ENCODE measurements at regions not wholly inside any gene's neighbourhood (a gene's known extent, or its start where the extent isn't known, plus 50 kb on each side); places are given as distances from the start of the nearest gene placed in this dataset.
"Not testable (repeated sequence)": the region's sequence is repeated elsewhere in the genome, so short reads cannot be mapped to it uniquely, and the experiment has no call there.

DNA sequence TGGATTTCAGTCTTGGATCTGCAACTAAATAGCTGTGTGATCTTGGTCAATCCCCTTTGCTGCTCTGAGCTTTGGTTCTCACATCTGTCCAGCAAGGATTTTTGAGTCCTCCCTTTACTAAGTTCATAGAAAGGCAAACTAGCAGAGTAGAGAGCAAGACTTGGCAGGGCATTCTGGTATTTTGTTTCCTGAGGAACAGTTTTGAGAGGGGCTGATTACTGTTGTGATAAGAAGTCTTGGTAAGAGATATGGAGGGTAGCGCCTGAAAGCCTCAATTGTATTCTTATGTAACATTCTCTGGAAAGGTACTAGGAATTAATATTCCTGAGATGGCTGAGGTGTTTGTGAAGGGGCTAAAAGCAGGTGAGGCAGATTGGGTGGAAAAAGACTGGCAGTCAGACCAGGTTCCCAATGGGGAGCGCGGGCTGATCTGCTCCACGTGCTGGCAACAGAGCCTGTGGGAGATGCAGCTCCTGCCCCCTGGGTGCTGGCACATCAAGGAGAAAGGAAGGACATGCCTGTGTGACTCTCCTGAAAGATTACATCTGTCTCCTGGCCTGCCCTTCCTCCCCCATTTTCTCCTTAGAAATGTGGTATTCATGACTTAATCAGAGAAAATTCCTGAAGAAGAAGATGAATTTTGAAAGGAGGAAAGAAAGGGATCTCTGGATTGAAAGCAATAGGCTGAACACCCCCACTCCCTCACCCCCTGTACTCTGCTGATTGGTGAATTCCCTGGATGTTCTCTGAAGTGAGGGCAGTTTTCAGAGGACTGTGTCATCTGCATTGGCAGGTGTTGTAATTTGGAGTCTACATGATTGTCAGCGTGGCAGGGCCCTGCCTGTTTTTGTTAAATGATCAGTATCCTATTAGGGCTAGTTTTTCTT is 94.0 kb downstream of the SRGAP2 start:
- H3K36me3 Mint-ChIP-seq; H3K9me3 Mint-ChIP-seq; POLR2A ChIA-PET; H3K4me3 Mint-ChIP-seq; ATAC-seq; CTCF ChIA-PET; H3K27me3 Mint-ChIP-seq (ENCODE audit: low read depth); H3K4me1 Mint-ChIP-seq; H3K27ac Mint-ChIP-seq; DNase-seq (ENCODE audit: low spot score): not testable (repeated sequence)

DNA sequence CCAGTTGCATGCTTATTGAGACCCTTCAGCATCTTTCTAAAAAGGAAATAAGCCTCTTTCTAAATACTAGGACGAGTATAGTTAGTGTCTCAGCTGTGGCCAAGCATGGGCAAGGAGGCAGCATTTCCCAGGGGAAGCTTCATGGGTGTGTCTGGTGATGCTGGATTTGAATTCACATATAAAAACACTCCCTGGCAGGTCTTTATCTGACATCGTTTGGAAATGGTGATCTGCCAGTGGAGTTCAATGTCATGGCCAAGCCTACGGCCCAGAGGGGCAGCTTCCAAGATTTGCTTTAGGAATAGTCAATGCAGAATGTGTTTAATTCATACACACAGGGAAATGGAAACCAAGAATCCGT is 94.7 kb downstream of the SRGAP2 start:
- CTCF ChIA-PET: not testable (repeated sequence)

DNA sequence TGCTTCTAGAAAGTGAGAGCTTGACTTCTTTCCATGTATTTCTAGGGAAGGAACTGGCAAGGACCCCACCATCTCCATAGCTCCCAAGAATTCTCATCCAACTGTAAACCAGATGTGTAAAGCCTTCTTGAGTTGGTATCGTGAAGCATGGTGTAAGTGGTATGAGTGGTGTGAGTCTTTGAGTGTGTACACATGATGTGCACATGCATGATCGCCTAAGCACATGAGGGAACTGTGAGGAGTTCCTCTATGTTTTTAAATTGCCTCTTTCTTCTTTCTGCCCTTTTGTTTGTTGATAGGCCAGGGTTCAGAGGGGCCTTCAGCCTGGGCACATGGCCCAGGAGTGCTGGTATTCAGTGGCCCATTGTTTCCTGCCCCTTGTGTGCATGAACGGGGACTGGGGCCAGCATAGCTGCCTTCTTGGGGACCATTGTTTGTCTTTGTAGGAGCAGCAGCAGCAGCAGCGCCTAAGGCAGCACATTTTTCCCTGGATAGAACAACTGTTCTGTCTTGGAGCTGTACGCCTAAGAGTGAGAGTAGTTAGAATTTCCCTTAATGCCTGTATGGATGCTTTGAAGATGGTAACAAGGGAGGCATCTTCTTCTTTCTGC is 95.9 kb downstream of the SRGAP2 start:
- H3K36me3 Mint-ChIP-seq, POLR2A ChIA-PET: not testable (repeated sequence)

More for the DNA sequence above, 94.7 kb downstream of the SRGAP2 start:
- H3K27ac Mint-ChIP-seq; H3K36me3 Mint-ChIP-seq; ATAC-seq; H3K27me3 Mint-ChIP-seq (ENCODE audit: low read depth); DNase-seq (ENCODE audit: low spot score); POLR2A ChIA-PET; H3K4me1 Mint-ChIP-seq; H3K9me3 Mint-ChIP-seq; H3K4me3 Mint-ChIP-seq: not testable (repeated sequence)

DNA sequence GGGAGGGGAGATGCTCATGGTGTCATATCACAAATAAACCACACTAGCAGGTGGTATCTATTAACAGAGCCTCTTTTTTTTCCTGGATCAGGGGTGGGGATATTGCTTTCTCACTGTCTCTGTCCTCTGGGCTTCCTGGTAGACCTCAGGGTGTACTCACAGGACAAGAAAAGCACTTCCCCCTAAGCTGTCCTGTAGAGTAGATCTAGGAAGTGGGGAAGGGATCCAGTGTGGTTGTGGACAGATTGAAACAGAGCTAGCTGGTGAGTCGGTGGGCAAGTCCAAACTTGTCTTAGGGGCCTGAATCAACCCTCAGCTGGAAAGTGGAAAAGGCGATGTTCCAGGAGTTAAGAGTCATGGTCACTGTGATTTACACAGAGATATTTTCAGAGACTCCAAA is 96.6 kb downstream of the SRGAP2 start:
- POLR2A ChIA-PET: not testable (repeated sequence)

More for the DNA sequence above, 95.9 kb downstream of the SRGAP2 start:
- CTCF ChIA-PET; H3K9me3 Mint-ChIP-seq; DNase-seq (ENCODE audit: low spot score); H3K4me3 Mint-ChIP-seq; H3K4me1 Mint-ChIP-seq; H3K27me3 Mint-ChIP-seq (ENCODE audit: low read depth); H3K27ac Mint-ChIP-seq: not testable (repeated sequence)
- ATAC-seq: peak; percentile 29; the same call in 1 of the 2 replicates

DNA sequence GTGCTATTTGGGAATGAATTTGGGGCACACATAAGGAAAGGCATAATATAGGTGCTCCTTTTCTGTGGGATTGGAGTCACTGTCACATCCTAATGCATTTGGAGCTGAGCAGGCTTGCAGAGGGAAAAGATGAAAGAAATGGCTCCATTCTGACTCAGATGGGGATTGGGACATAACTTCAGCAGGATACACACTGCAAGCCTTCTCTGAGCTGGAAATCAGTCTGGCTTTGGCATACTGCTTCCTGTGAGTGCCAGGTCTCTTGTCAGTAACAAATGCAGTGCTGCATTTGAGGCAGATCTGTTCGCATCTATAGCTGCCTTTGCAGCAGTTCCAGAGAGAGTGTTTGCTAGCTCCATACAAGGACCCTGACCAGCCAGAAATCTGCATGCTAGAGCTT is 98.7 kb downstream of the SRGAP2 start:
- H3K36me3 Mint-ChIP-seq: peaks cover 13% of the 10 kb centered on the region
- H3K9me3 Mint-ChIP-seq; H3K4me3 Mint-ChIP-seq; H3K27me3 Mint-ChIP-seq (ENCODE audit: low read depth); DNase-seq (ENCODE audit: low spot score); H3K27ac Mint-ChIP-seq; ATAC-seq; H3K4me1 Mint-ChIP-seq; CTCF ChIA-PET; POLR2A ChIA-PET: not testable (repeated sequence)

More for the DNA sequence above, 96.6 kb downstream of the SRGAP2 start:
- H3K9me3 Mint-ChIP-seq; H3K36me3 Mint-ChIP-seq; ATAC-seq; H3K4me1 Mint-ChIP-seq; H3K27me3 Mint-ChIP-seq (ENCODE audit: low read depth); DNase-seq (ENCODE audit: low spot score); CTCF ChIA-PET; H3K27ac Mint-ChIP-seq; H3K4me3 Mint-ChIP-seq: not testable (repeated sequence)

GRCh38 chr1:206307442-206307841 is 104.1 kb downstream of the SRGAP2 start:
- H3K9me3 Mint-ChIP-seq; H3K27ac Mint-ChIP-seq; DNase-seq (ENCODE audit: low spot score); ATAC-seq; H3K4me3 Mint-ChIP-seq; POLR2A ChIA-PET; H3K4me1 Mint-ChIP-seq; H3K27me3 Mint-ChIP-seq (ENCODE audit: low read depth); CTCF ChIA-PET: not testable (repeated sequence)
- peaks cover 13% of the 10 kb centered on the region for H3K36me3 Mint-ChIP-seq

- ATAC-seq, H3K27ac Mint-ChIP-seq, H3K4me3 Mint-ChIP-seq: not testable (repeated sequence)
Observed at GRCh38 chr1:206310948-206311347, 107.6 kb downstream of the SRGAP2 start.

GRCh38 chr1:206311611-206312273 is 108.4 kb downstream of the SRGAP2 start:
- POLR2A ChIA-PET; H3K4me3 Mint-ChIP-seq; H3K36me3 Mint-ChIP-seq; H3K27me3 Mint-ChIP-seq (ENCODE audit: low read depth); H3K4me1 Mint-ChIP-seq; H3K27ac Mint-ChIP-seq; H3K9me3 Mint-ChIP-seq; ATAC-seq; DNase-seq (ENCODE audit: low spot score); CTCF ChIA-PET: not testable (repeated sequence)

More at GRCh38 chr1:206310948-206311347, 107.6 kb downstream of the SRGAP2 start:
- H3K27me3 Mint-ChIP-seq (ENCODE audit: low read depth); H3K36me3 Mint-ChIP-seq; H3K4me1 Mint-ChIP-seq; H3K9me3 Mint-ChIP-seq; POLR2A ChIA-PET; DNase-seq (ENCODE audit: low spot score); CTCF ChIA-PET: not testable (repeated sequence)

DNA sequence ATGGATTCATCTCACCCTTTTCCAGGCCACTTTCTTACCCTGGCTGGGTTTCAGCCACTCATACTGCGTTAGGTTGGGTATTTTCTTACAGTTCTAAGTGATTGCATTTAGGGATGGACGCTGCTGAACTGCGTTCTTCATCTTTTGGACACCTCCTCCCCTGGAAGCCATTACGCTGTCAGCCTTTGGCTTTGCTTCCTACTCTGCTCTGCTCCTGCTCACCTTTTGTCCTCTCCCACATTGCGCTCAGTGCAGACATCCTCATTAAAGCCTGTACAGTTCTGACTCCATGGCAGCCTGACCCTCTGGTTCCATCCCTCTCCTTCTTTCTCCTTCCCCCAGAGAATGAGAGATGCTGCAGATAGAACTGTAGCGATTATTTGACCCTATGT is 108.9 kb downstream of the SRGAP2 start:
- H3K4me1 Mint-ChIP-seq; POLR2A ChIA-PET; ATAC-seq; CTCF ChIA-PET; DNase-seq (ENCODE audit: low spot score); H3K4me3 Mint-ChIP-seq; H3K9me3 Mint-ChIP-seq; H3K27ac Mint-ChIP-seq; H3K27me3 Mint-ChIP-seq (ENCODE audit: low read depth); H3K36me3 Mint-ChIP-seq: not testable (repeated sequence)

DNA sequence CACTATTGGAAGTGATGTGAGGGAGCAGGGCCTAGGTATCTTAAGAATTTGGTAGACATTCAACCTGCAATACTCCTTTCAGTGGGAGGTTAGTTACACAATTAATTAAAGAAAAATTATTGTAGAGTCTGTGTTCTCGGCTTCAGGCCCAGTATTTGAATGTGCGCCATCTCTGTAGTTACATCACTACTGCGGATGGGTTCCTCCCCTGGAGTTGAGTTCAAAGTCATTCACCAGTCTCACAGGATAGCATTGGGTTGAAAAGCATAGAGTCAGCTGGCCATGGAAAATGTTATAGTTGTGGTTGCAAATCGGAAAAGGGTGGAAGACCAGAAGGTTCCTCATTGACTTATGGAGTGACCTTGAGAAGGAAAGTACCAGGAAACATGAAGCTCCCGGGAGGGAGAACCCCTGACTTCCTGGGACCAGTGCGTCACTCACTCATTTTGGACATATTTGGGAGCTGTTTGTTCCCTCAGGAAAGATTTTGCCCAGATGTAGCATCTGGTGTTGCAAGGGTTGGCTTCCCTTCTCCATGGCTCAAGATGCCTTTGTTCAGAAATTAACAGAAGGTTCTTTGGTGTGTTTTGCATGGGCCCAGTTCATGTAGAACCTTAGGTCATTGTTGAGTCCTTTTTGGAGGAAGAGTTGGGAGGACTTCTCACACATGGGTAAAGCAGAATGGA is 111.8 kb downstream of the SRGAP2 start:
- POLR2A ChIA-PET; H3K27me3 Mint-ChIP-seq (ENCODE audit: low read depth); DNase-seq (ENCODE audit: low spot score); H3K4me3 Mint-ChIP-seq; H3K4me1 Mint-ChIP-seq; H3K27ac Mint-ChIP-seq; H3K9me3 Mint-ChIP-seq; ATAC-seq; CTCF ChIA-PET; H3K36me3 Mint-ChIP-seq: not testable (repeated sequence)

DNA sequence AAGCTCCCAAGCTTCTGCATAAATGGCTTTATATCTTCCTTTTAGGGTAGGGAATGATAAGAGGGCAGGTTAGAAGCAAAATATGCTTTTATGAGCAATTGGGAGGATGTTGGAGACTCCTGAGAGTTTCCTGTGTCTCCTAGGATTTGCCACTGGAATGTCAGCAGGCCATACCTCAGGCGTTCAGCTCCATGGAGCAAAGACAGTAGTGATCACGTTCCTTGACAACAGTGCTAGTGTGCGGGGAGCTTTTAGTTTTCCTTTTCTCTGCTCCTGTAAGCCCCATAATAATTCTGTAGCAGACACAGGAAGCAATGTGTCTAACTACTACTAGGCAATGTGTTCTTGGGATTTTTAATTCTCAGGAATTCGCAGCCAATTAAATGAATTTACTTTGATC is 113.6 kb downstream of the SRGAP2 start:
- H3K36me3 Mint-ChIP-seq; H3K27ac Mint-ChIP-seq; H3K4me3 Mint-ChIP-seq; POLR2A ChIA-PET; H3K27me3 Mint-ChIP-seq (ENCODE audit: low read depth); H3K4me1 Mint-ChIP-seq; H3K9me3 Mint-ChIP-seq; DNase-seq (ENCODE audit: low spot score); CTCF ChIA-PET: not testable (repeated sequence)
- peak; percentile 41; the same call in 1 of the 2 replicates for ATAC-seq

- H3K27me3 Mint-ChIP-seq (ENCODE audit: low read depth); H3K4me3 Mint-ChIP-seq; DNase-seq (ENCODE audit: low spot score); H3K36me3 Mint-ChIP-seq; H3K9me3 Mint-ChIP-seq; CTCF ChIA-PET; POLR2A ChIA-PET; H3K4me1 Mint-ChIP-seq; H3K27ac Mint-ChIP-seq: not testable (repeated sequence)
- peak; percentile 80 for ATAC-seq
Observed at GRCh38 chr1:206317878-206318514, 114.7 kb downstream of the SRGAP2 start.
